ENCODE measurements at regions not wholly inside any gene's neighbourhood (a gene's known extent, or its start where the extent isn't known, plus 50 kb on each side); places are given as distances from the start of the nearest gene placed in this dataset.

DNA sequence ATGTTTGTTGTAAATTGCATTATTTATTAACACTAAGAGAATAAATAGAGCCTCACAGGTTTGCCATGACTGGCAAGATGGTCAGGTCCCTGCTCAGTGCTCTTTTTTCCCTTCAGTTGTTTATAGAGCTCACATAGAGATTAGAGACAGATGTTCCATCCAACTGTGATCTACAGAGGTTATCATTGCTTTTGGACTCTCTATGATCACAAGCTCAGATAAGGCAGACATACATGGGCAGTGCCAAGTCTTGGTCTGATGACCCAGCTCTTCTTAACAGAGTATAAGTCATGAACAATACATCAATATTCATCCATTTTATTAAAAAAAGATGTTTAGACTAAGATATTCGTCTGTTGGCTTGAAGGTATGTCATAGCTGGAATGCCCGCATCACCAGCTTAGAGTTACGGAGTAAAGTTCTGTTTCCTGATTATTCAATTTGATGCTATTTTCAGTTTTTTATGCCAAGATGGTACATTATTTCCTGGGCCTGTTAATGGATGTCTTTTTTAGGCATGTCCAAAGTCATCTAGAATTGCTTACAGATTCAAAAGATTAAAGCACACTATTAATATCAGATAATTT lies 729.8 kb upstream of the SLC10A2 start:
- no peak for DNase-seq

DNA sequence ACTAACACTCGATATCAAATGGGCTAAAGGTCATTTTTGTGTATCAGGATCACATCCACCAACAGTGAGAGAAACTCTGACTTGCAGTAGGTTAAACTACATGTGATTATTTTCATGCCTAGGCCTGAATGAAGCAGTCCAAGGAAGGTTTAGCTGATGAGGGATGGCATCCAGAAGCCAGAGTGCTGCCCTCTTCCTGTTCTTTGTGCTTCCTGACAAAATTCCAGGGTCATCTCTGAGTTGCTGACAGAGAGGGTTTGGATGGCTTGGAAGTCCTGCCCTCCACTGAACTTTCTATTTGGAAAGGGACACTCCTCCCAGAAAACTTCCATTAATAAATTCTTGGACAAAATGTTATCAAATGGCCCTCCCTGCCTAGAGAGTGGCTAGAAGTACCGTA lies 728.3 kb upstream of the SLC10A2 start:
- DNase-seq: no peak

DNA sequence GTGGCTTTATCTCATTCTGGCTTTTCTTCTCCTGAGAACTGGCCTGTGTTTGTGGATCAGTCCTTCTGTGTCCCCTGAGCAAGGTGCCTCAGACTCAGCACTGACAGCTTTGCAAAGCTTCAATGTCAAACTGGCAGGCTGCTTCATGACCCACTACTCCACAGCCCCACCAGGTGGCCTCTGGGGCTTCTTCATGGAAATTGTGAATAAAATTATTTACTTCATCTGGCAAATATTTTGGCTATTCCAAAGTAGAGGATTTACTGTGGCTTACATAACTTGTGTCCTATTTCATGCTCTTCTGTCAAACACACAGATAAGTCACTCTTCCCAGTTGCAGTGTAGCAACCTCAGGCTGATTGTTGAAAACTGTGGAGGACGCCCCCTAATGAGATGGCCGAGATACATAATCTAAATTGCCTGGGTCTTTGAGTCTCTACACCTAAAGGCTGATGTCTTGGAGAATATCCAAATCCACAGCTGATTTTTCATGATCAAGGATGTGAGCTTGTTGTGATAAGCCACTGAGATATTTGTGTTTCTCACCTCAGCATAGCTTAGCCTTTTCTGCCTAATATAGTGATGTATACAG lies 721.9 kb upstream of the SLC10A2 start:
- no peak for DNase-seq

DNA sequence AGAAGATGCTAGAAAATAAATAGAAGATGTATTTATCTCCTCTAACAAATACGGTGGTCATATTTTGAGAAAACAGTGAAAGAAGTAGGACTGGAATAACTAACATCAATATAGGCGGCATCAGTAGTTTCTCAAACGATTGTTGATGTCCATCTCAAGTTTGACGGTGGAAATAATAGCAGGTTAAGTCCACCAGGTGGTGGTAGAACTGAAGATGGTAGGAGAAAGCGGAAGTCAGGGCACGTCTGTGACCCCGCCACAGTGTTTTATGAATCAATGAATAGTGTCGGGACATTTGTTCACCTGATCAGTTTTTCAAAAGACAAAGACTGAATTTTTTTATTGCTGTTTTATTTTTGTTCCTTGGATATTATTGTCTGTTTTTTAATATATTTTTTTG lies 706.4 kb upstream of the SLC10A2 start:
- DNase-seq: no peak

DNA sequence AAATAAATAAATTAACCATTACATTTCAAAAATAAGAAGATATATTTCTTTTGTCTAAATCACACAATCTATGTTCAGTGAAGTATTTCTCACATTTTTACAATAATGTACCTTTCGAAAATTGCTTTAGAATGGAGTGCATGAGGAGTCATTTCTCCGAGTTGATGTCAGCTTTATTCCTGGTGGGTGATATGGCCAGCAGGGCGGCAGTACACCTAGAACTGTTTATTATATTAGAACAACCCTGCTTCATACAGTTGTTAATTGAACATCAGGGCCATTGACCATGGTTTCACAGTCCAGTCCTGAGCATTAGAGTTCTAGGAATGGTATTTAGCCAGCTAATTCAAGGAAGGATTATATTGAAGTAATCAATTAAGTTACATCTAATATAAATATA lies 696.3 kb upstream of the SLC10A2 start:
- DNase-seq: no peak

DNA sequence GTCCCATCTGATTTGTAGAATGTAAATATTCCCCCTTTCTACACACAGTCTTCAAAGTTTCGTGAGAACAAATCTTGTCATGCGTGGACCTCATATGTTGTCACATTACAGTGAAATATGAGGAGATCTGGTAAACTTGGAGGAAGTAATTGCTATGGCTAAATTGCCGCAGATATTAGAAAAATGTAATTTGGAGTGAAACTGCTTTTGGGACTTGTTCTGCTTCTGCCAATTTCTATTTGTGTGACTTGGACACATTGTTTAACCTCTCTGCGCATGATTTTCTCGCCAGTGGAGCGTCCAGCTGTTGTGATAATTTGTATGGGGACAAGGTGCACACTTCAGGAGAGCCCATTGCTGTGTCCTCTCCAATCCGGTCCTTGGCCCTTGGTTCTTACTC lies 693.1 kb upstream of the SLC10A2 start:
- peak; percentile 15 for DNase-seq

DNA sequence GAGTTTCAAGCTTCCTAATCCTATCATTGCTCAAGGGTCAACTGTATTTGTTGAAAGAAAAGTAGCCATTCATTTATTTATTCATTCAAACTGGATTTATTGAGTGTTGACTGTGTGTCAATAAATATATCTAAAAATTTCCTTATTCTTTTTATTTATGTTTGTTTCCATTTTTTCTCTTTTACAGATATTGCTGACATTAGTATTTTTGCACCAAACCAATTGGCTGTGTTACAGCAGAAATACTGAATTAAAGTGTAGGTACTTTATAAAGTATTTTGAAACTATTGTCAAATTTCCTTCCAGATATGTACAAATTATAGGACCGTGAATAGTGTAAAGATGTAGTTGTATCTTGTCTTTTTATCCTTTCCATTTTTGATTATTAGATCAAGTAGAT lies 692.0 kb upstream of the SLC10A2 start:
- no peak for DNase-seq

DNA sequence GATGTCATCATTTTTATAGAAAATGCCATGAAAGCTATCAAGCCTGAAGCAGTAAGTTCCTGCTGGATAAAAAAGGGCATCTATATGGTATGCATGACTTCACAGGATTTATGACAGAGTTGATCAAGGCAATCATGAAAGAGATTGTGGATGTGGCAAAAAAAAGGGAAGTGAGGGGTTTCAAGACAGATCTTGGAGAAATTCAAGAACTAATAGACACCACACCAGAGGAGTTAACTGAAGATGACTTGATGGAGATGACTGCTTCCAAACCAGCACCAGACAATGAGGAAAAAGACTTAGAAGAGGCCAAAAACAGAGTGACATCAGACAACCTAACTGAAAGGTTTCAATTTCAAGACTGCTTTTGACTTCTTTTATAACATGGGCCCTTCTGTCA lies 691.1 kb upstream of the SLC10A2 start:
- no peak for DNase-seq

DNA sequence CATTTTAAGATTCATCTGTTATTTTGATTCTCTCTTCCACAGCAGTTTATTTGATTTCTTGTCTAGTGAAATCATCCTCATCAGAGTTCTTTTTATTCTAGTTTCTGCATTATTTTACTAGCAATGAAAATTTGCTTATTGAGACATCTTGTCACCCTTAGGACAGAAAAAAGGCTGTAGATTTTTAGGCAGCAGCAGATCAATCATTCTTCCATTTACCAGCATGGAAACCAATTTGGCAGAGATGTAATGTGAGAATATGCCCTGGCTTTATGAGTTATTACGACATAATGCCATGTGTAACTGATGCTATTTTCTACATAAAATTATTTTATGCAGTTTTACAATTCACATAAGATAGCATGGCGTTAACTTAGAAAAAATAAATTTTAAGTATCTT lies 688.6 kb upstream of the SLC10A2 start:
- DNase-seq: no peak

DNA sequence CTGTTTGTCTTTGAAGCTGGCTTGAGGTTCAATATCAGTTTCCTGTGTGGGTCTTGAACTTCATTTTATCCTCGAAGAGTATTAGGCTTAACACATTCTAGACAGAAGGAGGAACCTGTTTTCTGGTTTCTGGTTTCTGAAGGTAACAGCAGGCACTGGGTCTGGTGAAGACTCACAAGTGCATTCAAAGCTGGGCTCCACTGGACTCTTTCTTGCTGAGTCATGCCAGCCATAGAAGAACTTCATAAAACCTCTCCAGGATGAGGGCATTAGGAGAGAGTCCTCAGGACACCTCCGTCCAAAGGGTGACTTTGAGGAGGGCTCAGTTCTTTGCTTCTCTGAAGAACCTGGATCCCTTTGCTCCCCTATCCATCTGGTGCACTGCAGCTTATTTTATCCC lies 668.6 kb upstream of the SLC10A2 start:
- DNase-seq: no peak

DNA sequence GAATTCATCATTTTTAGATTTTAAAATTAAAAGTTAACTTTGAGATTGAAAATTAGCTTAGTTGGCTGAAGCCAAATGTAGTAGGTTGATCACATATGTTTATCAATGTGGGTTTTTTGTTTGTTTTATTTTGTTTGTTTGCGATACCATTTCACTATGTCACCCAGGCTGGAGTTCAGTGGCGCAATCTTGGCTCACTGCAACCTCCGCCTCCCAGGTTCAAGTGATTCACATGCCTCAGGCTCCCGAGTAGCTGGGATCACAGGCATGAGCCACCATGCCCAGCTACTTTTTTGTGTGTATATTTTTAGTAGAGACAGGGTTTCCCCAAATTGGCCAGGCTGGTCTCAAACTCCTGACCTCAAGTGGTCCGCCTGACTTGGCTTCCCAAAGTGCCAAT lies 665.7 kb upstream of the SLC10A2 start:
- DNase-seq: no peak

DNA sequence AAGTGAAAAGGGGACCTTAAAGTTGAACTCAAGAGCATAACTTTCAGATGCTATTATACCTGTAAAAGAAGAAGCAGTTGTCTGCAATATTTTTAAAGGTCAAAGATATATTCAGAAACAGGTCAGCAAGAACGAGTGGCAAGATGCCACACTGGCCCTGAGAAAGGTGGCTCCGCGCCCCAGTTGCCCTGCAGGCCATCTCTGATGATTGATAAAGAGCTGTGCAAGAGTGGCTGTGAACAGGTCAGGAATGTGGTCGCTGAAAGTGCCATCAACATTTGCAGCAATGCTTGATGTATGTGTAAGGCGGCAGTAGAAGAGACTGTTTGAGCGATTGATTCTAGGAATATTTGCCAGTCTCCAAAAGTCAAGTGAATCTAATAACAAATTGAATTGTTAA lies 664.2 kb upstream of the SLC10A2 start:
- DNase-seq: no peak

DNA sequence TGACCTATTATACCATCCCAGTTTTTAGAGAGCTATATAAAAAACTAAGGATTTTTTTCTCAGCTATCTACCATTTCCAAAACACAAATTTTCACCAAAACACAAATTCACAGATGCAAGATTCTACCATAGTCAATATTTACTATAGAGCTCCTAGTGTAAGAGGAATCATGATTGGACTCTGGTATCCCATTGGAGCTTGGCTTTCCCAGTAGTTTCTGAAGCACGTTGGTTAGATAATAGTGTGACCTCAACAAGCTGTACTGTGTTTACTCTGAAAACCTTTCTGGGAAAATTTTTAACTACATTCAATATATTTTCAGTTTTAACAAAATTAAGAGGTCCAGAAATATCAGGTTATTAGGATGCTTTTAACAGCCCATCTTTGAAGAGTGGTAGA lies 660.6 kb upstream of the SLC10A2 start:
- no peak for DNase-seq

DNA sequence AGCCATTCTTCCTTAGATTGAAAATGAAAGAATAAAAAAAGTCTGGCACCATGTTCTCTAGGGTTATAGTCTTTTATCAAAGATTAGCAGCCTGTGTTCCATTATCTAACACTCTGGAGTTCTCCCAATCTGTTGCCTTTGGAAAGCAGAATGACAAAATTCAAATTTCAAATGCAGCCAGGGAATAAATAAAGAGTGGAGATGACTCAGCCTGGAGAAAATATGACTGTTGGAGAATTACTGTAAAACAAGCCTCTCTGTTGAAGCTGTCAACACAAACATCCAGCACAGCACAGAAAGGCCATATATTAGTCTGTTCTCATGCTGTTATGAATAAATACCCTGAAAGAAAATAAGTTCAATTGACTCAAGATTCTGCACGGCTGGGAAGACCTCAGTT lies 650.5 kb upstream of the SLC10A2 start:
- DNase-seq: no peak

DNA sequence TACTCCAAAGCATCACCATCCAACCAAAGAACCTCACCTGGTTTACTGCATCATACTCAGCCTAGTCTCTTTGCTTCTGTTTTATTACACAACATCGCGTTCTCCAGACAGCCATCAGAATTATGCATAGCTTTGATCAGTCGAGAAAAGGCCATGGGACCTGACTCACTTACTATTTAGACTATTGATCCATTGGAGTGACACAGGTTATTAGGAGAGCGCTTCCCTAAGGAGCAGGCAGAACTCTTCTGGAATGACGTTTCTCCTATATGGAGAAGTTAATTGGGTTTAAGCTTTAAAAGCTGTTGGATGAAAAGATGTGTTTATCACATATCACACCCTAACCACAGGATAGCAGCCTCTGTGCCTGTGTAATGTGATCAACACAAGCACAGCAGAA lies 649.1 kb upstream of the SLC10A2 start:
- no peak for DNase-seq

DNA sequence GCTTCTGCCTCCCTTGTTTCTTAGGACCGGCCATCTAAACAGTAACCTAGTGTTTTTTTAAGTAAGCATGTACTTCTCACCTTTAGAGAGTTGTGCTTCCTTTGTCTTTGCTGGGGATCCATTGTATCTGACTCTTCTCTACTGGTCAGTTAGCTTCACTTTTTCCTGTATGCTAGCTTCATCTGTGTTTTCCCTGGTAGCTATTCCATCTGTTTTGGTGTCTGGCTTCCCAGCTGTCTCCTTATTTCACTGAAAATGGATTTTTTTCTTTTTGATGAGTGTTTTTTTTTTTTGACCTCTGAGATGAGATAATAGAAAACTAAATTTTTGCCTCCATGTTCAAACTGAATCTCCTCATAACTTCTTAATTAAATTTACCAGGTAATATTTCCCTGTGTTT lies 637.0 kb upstream of the SLC10A2 start:
- DNase-seq: no peak

DNA sequence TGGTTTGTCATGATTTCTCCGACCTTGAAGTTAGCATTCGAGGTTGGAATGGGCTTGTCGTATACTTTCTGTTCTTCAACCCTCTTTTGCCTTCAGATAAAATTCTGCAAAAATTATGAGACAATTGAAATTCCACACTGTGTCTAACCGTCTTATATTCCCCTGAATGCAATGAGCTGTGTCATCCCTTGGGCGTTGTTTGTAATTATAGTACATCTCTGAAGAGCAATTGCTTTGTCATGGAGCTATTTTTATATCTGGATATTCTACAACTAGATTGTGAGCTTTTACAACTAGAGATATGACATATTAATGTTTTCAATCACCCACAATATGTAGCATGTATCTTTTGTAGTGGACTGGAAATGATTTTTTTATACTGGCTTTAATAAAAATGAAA lies 631.8 kb upstream of the SLC10A2 start:
- no peak for DNase-seq

DNA sequence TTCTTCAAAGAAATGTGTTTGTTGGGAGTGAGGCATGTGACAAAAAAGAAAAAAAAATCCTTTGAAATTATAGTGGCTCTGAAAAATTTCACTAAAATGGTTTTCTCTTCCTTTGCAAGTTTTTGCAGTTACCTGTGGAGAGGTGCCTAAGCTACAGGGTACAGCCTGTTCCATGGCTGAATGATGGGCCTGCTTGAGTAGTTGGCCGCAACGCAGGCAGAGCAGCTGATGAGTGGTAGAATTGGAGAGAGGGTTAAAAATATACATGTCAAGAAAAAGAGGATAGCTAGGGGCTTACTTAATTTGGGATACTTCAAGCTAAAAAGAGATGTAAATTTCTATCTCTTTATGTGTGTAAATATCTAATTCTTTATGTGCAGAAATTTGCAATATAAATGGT lies 629.1 kb upstream of the SLC10A2 start:
- DNase-seq: no peak

DNA sequence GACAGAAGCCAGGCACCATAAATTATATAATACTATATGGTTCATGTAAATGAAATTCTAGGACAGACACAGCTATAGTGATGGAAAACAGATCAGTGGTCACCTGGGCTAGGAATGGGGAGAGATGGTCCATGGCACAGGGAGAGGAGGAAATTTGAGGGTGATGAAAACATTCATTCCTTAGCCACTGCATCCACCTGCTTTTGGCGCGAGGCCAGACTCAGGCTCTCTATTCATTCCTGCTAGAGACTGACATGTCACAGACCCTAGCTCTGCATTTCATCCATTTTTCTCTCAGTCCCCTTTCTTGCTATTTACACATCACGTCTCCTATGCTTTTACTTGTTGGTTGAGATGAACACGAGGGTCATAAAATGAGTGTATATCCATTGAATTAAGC lies 628.3 kb upstream of the SLC10A2 start:
- no peak for DNase-seq

DNA sequence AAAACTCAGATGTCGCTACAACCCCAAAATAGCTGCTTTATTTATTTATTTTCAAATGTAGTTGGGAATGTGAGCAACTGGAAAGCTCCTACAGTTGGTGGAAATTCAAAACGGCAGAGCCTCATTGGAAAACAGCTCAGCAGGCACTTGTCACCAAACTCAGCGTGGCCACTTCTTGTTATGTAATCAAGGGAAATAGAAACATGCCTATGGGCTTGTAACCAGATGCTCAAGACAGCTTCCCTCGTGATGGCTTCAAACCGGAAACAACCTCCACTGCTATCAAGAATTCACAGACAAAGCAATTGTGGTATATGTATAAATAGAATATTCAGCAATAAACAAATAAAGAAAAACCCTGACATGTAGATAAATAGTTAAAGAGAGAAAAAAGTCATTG lies 627.8 kb upstream of the SLC10A2 start:
- DNase-seq: no peak

DNA sequence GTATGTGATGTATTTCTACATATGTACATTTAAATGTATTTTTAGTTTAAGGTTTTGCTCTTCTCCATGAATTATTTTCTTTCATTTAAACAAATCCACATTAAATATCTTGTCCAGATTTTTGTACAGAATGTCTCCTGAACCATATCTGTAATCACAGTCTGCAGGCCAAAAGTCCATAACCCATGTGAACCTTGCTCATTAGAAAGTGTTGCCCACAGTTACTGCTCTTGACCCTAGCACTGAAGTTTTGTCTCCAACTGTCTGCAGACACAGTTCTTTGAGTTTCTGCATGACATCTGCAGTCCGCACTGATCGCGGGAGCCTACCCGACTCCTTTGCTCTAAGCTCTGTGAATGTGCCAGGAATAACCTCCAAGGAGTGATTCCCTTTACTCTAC lies 626.2 kb upstream of the SLC10A2 start:
- no peak for DNase-seq

DNA sequence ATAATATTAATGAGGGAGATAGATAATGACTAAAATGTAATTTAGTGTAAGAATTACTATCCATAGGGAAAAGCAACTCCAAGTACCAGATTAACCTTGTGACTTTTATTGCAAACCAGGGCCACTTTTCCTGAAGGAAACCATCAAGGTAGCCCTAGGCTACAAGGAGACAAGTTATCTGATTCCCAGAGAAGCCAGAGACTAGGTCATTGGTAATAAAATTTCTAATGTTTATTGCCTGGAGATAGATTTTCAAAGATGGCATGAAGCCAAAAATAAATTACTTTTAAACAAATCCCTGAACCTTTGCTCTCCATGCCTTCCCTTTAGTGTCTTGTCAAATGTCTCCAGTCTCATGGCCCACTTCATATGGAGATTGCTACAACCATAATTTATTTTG lies 610.1 kb upstream of the SLC10A2 start:
- DNase-seq: no peak

DNA sequence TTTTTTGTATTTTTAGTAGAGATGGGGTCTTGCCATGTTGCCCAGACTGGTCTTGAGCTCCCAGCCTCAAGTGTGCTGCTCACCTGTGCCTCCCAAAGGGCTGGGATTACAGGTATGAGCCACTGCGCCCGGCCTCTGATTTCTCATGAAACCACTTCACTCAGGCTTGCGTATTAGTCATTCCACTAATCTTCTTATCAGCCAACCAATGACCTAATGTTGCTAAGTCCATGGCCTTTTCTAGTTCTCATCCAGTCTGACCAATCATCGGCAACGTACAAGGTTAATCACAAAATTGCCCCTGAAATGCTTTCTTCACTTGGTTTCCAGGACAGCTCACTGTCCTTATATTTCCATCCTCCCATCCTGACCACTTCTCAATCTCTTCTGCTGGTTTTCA lies 605.3 kb upstream of the SLC10A2 start:
- no peak for DNase-seq

DNA sequence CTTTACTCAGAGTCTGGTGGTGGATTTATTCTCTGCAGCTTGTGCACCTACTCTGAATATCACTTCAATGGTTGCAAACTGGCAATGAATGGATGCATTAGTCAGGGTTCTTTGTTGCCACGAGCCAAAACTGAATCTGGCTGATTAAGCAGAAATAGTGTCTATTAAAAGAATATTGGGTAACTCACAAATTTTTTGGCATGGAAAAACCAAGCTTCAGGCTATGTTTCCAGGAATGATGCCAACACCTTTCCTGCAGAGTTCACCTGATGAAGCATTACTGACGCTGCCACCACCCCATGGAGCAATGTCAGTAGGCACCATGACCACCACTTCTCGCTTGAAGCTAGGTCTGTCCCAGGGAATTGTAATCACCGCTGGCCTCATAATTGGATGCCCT lies 597.8 kb upstream of the SLC10A2 start:
- DNase-seq: no peak

DNA sequence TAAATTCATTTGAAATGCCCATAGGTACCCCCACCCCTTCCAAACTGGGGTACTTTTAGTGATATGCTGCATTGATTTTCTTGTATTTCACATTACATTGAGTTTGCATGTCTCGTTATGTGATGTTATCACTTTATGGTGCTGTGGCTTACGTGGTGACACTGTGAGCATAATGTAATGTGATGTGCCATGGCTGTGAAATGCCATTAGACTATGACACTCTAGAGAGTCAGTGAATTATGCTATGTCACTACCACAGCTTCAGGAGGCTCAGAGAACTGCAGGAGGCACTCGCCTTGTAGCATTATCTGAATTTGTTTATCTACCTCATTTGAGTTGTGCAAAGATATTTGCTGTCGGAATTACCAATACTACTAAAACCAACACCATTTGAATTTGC lies 590.1 kb upstream of the SLC10A2 start:
- DNase-seq: no peak

DNA sequence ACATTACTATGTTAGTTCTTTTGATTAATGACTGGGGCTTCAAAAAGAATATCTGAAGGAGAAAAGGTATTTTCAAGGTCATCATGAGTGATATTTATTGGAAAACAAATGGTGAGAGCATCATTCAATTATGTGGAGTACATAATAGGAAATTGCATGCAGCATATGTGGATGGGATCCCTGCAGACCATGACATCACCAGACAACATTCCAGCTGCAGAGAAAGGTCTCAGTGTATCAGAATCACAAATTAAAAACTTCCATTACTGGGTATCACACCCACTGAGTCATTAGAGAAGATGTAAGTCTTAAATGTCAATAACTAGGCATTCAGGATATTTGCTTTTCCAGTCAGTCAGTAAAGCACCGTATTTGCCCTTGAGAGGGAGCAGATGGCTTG lies 574.4 kb upstream of the SLC10A2 start:
- DNase-seq: peak; percentile 48

Data from femur (tissue), 1 donor.